ENCODE measurements at regions not wholly inside any gene's neighbourhood (a gene's known extent, or its start where the extent isn't known, plus 50 kb on each side); places are given as distances from the start of the nearest gene placed in this dataset.

DNA sequence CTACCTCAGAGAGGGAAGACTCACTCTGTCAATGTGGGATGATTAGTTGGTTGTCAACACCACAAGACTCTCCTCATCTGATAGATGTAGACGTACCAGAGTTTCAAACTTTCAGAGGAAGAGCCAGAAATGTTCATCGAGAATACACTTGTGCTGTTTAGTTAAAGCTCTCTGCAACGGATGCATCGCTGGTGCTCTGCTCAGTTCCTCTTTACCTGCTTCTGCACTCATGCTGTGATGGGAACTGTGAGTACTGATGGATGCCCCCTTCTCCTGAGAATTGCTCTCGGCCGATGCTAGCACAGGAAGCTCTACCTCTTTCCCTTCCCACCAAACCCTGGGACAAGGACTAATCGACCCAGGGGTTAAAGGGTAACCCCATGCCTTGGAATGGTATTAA lies 51.8 kb upstream of the CCDC54 start:
- DNase-seq: no peak

All from NCI-H82 (cell line).